ENCODE measurements at regions not wholly inside any gene's neighbourhood (a gene's known extent, or its start where the extent isn't known, plus 50 kb on each side); places are given as distances from the start of the nearest gene placed in this dataset.

DNA sequence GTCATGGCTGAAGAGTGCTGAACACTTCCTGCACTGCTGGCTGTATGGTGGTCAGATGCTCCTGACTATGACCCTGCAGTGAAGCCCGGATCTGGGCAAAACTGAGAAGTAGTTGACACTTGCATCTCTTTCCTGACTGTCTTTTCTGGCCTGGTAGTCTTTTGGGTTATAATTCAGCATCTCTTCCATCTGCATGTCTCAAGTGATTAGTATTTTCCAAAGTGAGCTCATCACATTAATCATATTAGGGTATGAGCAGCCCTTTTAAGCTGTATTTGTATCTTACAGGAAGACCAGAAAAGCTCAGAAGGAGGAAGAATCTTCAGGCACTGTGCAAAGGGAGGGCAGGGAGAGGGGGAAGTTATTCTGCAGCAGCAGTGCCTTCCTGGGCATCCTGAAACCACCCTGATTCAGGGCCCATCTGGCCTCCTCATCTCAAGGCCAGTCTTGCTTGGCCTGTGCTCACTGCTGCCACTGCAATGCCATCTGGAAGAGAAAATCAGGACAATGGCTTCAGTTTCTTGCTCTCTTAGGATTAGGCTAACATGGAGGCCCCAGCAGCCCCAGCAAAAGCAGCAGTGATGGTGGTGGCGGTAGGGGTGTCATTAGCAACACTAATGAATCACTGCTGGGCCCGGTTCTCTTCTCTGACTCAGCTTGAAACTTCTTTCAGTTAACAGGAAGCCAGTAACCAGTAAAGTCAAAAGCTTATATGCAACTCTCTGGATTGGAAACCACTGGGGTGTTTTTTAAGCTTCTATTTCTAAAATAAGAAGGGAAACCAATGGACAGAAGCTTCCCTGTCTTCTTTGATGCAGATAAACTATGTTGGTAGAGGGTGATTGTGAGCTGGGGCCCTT lies 63.3 kb upstream of the WDR26 start:
- H3K36me3 ChIP-seq: no peaks in the 10 kb centered on the region
- TF ChIP-seq, protein P1, sequence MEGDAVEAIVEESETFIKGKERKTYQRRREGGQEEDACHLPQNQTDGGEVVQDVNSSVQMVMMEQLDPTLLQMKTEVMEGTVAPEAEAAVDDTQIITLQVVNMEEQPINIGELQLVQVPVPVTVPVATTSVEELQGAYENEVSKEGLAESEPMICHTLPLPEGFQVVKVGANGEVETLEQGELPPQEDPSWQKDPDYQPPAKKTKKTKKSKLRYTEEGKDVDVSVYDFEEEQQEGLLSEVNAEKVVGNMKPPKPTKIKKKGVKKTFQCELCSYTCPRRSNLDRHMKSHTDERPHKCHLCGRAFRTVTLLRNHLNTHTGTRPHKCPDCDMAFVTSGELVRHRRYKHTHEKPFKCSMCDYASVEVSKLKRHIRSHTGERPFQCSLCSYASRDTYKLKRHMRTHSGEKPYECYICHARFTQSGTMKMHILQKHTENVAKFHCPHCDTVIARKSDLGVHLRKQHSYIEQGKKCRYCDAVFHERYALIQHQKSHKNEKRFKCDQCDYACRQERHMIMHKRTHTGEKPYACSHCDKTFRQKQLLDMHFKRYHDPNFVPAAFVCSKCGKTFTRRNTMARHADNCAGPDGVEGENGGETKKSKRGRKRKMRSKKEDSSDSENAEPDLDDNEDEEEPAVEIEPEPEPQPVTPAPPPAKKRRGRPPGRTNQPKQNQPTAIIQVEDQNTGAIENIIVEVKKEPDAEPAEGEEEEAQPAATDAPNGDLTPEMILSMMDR (IDR thresholded peaks at IDR 0.05): no peak
- H3K27ac ChIP-seq: peak overlapping the region; percentile 42 to 46
- no peaks in the 10 kb centered on the region for H3K9me3 ChIP-seq
- no peaks in the 10 kb centered on the region for H3K27me3 ChIP-seq
- intact Hi-C loops (cut with DNase I; ENCODE audit: low total_unique reads): no loop called here
- no peak overlapping the region for H3K4me3 ChIP-seq
- DNase-seq: peak in 1 of 2 donors; percentile 33
- H3K4me1 ChIP-seq: peaks cover 0 to 36% (median 17%) of the 10 kb centered on the region in 4 donors

DNA sequence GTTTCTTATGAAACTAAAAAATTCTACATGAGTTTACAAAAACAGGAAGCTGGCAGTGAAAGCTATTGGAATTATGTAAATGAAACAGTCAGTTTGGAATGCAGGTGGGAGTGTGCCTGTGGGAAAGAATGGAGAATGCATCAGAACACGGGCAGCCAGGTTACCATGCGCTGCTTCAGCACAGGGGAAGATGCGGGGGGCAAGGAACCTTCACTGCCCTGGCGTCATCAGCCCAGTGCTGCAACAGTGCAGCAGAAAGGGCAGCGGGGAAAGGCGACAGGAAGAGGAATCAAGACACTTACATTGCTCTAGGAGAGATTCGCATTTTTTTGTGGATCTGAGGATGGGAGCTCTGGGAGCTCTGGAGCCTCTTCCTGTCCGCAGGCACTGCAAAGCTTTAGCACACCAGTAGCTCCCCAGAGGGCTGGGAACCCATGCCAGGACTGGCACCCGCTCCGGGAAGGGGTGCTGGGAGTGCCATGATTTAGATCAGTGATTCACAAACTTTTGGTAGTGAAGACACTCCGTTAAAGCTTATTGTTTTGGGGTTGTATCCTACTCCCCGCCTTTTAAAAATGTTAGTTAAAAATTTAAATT lies 64.1 kb upstream of the WDR26 start:
- Histone ChIP-seq H3K9me3 (no peaks in the 10 kb centered on the region), H3K27me3 (no peaks in the 10 kb centered on the region), H3K4me3 (no peak overlapping the region), H3K36me3 (no peaks in the 10 kb centered on the region), H3K4me1 (peaks cover 0 to 43% (median 24%) of the 10 kb centered on the region in 4 donors), H3K27ac (peak overlapping the region; percentile 42 to 46)
- intact Hi-C loops (cut with DNase I; ENCODE audit: low total_unique reads): no loop called here
- TF ChIP-seq, protein P1 (IDR thresholded peaks at IDR 0.05): no peak
- DNase-seq: no peak

DNA sequence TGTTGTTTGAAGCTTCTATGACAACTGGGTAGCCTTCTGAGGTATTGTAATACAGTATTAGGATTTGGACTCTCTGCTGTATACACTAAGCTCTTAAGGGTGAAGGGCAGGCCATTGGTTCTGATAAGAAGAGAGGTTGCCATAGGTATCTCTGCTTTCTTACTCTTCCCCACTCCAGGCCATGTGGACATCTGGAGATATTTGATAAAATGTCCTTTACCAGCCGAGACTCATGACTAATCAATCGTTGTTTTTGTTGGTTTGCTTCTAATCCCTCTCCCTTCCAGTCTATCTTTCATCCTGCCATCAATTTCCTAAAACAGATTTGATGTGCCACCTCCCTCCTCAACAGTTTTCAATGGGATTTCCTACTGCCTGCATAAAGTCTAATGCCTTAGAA lies 64.6 kb upstream of the WDR26 start:
- H3K4me3 ChIP-seq: no peak overlapping the region
- H3K27me3 ChIP-seq: no peaks in the 10 kb centered on the region
- peak overlapping the region; percentile 42 to 46 for H3K27ac ChIP-seq
- no peak for DNase-seq
- H3K9me3 ChIP-seq: no peaks in the 10 kb centered on the region
- H3K4me1 ChIP-seq: peaks cover 0 to 47% (median 30%) of the 10 kb centered on the region in 4 donors
- TF ChIP-seq, protein P1 (IDR thresholded peaks at IDR 0.05): no peak
- intact Hi-C loops (cut with DNase I; ENCODE audit: low total_unique reads): no loop called here
- H3K36me3 ChIP-seq: no peaks in the 10 kb centered on the region

DNA sequence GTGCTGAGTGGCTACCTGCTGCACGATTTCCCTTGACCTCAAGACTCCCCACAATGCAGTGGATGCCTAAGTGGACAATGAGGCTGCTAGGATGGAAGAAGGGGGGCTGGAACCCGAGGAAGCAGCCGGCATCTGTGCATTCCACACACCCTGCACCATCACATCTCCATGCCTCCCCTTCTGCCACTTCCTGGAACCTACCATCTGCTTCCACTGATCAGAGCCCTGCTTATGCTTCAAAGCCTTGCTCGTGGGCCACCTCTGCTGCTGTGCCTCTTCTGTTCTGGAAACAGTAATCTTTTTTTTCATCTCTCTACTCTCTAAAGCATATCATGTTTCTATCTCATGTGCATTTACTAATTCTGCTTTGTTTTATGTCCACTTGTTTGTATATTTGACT lies 66.2 kb upstream of the WDR26 start:
- H3K4me3 ChIP-seq: no peak overlapping the region
- H3K36me3 ChIP-seq: no peaks in the 10 kb centered on the region
- no peaks in the 10 kb centered on the region for H3K9me3 ChIP-seq
- no peak overlapping the region for H3K27ac ChIP-seq
- peaks cover 0 to 53% (median 34%) of the 10 kb centered on the region in 4 donors for H3K4me1 ChIP-seq
- TF ChIP-seq, protein P1 (IDR thresholded peaks at IDR 0.05): no peak
- no peaks in the 10 kb centered on the region for H3K27me3 ChIP-seq
- DNase-seq: no peak
- intact Hi-C loops (cut with DNase I; ENCODE audit: low total_unique reads): no loop called here

DNA sequence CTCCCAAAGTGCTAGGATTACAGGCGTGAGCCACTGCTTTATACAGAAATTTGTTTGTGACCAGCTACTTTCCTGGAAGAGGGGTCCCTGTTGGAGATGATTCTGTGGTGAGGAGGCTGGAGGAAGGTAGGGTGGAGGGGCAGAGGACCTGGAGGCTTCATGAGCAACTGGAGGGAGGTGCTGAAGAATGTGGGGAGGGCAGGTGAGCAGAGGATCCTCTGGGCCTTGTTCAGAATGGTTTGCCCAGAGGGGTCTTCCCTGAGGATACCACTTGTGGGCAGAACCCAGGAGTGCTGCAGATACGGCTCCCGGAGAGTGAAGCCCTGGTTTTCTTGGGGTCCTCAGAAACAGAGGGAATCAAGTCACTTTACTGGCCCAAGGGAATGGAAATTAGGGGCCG lies 67.2 kb upstream of the WDR26 start:
- Histone ChIP-seq H3K36me3 (no peaks in the 10 kb centered on the region), H3K27me3 (no peaks in the 10 kb centered on the region), H3K27ac (peak overlapping the region; percentile 59 to 78), H3K4me1 (peaks cover 0 to 53% (median 34%) of the 10 kb centered on the region in 4 donors), H3K4me3 (no peak overlapping the region), H3K9me3 (no peaks in the 10 kb centered on the region)
- no peak for DNase-seq
- intact Hi-C loops (cut with DNase I; ENCODE audit: low total_unique reads): no loop called here
- TF ChIP-seq, protein P1 (IDR thresholded peaks at IDR 0.05): no peak
